SU-DHL-6 (cell line): ENCODE measurements at regions not wholly inside any gene's neighbourhood (a gene's known extent, or its start where the extent isn't known, plus 50 kb on each side); places are given as distances from the start of the nearest gene placed in this dataset.

Experiments
- EZH2phosphoT487 ChIP-seq: fragments of 200-600 bp; sonication (generic), shearing (Covaris generic); conservative IDR thresholded peaks from 2 replicates; pipeline ENCODE4 v1.6.1; 2018; ENCODE audit warnings: mild to moderate bottlenecking, antibody characterized with exemption, low read length, moderate library complexity, mixed read lengths
- TF ChIP-seq, protein P1 (sequence below): fragments of 200-600 bp; sonication (generic); IDR thresholded peaks from one replicate; pipeline ENCODE4 v1.5.1; 2017; ENCODE audit warnings: antibody characterized with exemption, mild to moderate bottlenecking, low read length, moderate library complexity; ENCODE audit not compliant: insufficient read depth, poor library complexity, severe bottlenecking

DNA sequence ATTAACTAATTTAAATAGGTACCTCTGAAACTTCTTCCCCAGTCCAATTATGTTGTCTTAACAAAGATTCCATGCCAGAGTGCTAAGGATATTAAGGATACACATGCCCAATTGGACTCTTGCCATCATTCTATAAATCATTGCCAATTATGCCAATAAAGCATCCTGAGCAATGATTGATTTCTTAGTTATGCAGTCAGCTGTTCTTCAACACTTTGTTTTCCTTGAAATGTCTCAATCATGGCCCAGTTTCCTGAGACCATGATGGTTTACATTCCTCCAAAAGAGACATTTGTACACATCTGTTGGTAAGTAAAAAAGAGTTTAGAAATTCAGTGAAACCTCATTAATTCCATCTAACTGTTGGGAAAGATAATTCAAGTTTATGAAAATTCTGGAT is 180.4 kb upstream of the PKN2 start:
- TF ChIP-seq, protein P1, sequence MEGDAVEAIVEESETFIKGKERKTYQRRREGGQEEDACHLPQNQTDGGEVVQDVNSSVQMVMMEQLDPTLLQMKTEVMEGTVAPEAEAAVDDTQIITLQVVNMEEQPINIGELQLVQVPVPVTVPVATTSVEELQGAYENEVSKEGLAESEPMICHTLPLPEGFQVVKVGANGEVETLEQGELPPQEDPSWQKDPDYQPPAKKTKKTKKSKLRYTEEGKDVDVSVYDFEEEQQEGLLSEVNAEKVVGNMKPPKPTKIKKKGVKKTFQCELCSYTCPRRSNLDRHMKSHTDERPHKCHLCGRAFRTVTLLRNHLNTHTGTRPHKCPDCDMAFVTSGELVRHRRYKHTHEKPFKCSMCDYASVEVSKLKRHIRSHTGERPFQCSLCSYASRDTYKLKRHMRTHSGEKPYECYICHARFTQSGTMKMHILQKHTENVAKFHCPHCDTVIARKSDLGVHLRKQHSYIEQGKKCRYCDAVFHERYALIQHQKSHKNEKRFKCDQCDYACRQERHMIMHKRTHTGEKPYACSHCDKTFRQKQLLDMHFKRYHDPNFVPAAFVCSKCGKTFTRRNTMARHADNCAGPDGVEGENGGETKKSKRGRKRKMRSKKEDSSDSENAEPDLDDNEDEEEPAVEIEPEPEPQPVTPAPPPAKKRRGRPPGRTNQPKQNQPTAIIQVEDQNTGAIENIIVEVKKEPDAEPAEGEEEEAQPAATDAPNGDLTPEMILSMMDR: no peak
- TF ChIP-seq EZH2phosphoT487: no peak
